ENCODE measurements at regions not wholly inside any gene's neighbourhood (a gene's known extent, or its start where the extent isn't known, plus 50 kb on each side); places are given as distances from the start of the nearest gene placed in this dataset.
A peak's percentile ranks its signal among the peaks of the same experiment; 100 is the strongest.

DNA sequence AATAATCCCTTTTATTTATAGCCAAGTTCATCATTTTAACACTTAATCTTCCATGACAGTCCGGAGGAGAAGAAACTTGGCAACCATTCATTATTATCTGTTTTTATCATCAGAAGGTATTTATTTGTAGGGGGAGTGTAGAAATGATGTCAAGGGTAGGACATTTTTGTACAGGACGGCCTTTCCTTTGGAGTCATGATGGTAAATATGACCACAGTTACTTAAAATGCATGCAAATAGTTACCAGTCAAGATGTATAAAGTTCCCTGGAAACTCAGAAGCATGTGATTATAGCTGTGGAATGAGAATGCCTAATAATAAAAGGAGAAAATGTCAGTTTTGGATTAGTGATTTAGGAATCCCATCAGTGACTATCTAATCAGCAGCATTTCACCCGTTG lies 183.1 kb upstream of the PRPS1L1 start:
- H3K27ac ChIP-seq (ENCODE audit: low read depth, low read length): peak overlapping the region; percentile 49
- H3K36me3 ChIP-seq (ENCODE audit: control insufficient read depth in 5 of 5, insufficient read depth in 5 of 5, low read length in 5 of 5): no peaks in the 10 kb centered on the region
- H3K4me3 ChIP-seq (ENCODE audit: low read depth in 1 of 5, low read length in 5 of 5): no peak overlapping the region
- H3K27me3 ChIP-seq (ENCODE audit: control insufficient read depth in 5 of 5, insufficient read depth in 4 of 5, low read length in 5 of 5): no peaks in the 10 kb centered on the region
- peaks cover 0 to 15% (median 3%) of the 10 kb centered on the region in 5 donors for H3K4me1 ChIP-seq (ENCODE audit: control insufficient read depth in 5 of 5, insufficient read depth in 5 of 5, low read length in 5 of 5)
- no peak overlapping the region for H3K9ac ChIP-seq (ENCODE audit: low read length in 5 of 5)
- no peaks in the 10 kb centered on the region for H3K9me3 ChIP-seq (ENCODE audit: control insufficient read depth in 5 of 5, low read length in 5 of 5)

DNA sequence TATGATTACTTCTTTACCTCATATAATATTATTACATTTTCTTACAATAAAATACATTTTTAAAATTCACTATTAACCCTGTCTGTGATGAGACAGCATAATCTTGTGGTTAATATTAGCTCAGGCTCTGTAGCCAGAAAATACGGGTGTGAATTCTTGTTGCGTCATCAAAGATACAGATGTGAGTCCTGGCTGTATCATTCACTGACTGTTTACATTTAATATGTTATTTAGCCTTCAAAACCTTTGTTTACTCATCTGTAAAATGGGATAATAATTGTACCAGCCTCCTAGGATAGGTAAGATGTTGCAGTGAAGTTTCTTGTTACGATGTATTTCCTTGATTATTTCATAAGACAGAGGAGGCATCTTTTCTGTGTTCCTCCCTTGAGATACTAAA lies 184.7 kb upstream of the PRPS1L1 start:
- H3K4me1 ChIP-seq (ENCODE audit: control insufficient read depth in 5 of 5, insufficient read depth in 5 of 5, low read length in 5 of 5): peaks cover 0 to 15% (median 3%) of the 10 kb centered on the region in 5 donors
- H3K4me3 ChIP-seq (ENCODE audit: low read depth in 1 of 5, low read length in 5 of 5): no peak overlapping the region
- no peaks in the 10 kb centered on the region for H3K36me3 ChIP-seq (ENCODE audit: control insufficient read depth in 5 of 5, insufficient read depth in 5 of 5, low read length in 5 of 5)
- H3K9ac ChIP-seq (ENCODE audit: low read length in 5 of 5): no peak overlapping the region
- H3K27ac ChIP-seq (ENCODE audit: low read depth, low read length): no peak overlapping the region
- H3K27me3 ChIP-seq (ENCODE audit: control insufficient read depth in 5 of 5, insufficient read depth in 4 of 5, low read length in 5 of 5): no peaks in the 10 kb centered on the region
- H3K9me3 ChIP-seq (ENCODE audit: control insufficient read depth in 5 of 5, low read length in 5 of 5): no peaks in the 10 kb centered on the region

DNA sequence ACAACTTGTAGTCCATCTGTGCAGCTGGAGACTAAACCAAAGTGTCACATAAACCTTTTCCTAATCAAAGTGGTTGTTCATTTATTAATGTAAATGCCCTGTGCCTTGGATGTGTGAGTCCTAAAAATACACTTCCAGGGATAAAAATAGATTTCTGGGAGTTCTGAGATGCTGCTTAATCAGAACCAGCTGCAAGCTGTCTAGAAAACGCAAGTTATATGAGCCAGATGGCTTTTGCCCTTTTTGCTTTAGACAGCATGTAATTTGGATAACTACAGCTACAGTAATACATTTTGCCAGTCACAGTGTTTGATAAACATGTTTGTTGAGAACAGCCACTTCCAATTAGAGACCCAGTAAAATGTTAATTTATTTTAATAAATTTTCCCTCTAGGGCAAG lies 185.1 kb upstream of the PRPS1L1 start:
- no peaks in the 10 kb centered on the region for H3K27me3 ChIP-seq (ENCODE audit: control insufficient read depth in 5 of 5, insufficient read depth in 4 of 5, low read length in 5 of 5)
- H3K27ac ChIP-seq (ENCODE audit: low read depth, low read length): no peak overlapping the region
- no peaks in the 10 kb centered on the region for H3K9me3 ChIP-seq (ENCODE audit: control insufficient read depth in 5 of 5, low read length in 5 of 5)
- peaks cover 0 to 15% (median 3%) of the 10 kb centered on the region in 5 donors for H3K4me1 ChIP-seq (ENCODE audit: control insufficient read depth in 5 of 5, insufficient read depth in 5 of 5, low read length in 5 of 5)
- H3K36me3 ChIP-seq (ENCODE audit: control insufficient read depth in 5 of 5, insufficient read depth in 5 of 5, low read length in 5 of 5): no peaks in the 10 kb centered on the region
- no peak overlapping the region for H3K4me3 ChIP-seq (ENCODE audit: low read depth in 1 of 5, low read length in 5 of 5)
- H3K9ac ChIP-seq (ENCODE audit: low read length in 5 of 5): no peak overlapping the region

DNA sequence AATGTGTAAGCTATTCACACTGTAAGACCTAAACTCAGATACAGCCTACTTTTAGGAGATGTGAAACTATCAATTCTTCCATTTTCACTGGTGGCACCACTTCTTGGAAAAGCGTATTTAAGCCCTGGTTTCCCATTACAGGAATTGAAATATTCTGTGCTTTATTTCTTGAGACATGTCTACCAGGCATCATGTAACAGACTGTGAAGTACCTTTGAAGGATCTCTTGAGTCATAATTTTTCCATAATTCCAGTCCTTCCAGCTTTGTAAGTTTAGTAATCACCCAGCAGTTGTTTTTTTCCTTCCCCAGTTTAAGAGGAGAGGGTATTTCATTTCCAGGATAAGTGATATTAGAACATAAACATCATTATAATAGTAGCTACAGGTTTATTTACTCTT lies 186.0 kb upstream of the PRPS1L1 start:
- H3K36me3 ChIP-seq (ENCODE audit: control insufficient read depth in 5 of 5, insufficient read depth in 5 of 5, low read length in 5 of 5): no peaks in the 10 kb centered on the region
- H3K27ac ChIP-seq (ENCODE audit: low read depth, low read length): no peak overlapping the region
- H3K27me3 ChIP-seq (ENCODE audit: control insufficient read depth in 5 of 5, insufficient read depth in 4 of 5, low read length in 5 of 5): no peaks in the 10 kb centered on the region
- H3K9me3 ChIP-seq (ENCODE audit: control insufficient read depth in 5 of 5, low read length in 5 of 5): no peaks in the 10 kb centered on the region
- peaks cover 0 to 15% (median 3%) of the 10 kb centered on the region in 5 donors for H3K4me1 ChIP-seq (ENCODE audit: control insufficient read depth in 5 of 5, insufficient read depth in 5 of 5, low read length in 5 of 5)
- H3K9ac ChIP-seq (ENCODE audit: low read length in 5 of 5): no peak overlapping the region
- H3K4me3 ChIP-seq (ENCODE audit: low read depth in 1 of 5, low read length in 5 of 5): no peak overlapping the region

DNA sequence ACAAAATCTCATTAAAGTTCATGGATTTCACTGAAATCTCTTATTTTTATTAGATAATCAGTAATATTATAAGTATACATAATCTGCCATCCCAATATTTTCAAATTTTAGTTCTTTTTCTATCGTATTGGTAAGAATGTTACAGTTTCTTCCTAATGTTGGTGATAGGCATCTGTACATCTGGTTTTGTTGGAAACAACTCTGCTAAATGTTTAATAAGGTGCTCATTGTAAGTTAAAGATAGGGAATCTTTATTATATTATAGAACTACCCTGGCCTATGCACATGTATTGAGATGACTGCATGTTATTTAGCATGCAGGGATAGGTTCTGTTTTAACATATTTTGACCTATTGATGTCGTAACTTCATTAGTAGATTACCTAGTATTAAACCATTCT lies 188.6 kb upstream of the PRPS1L1 start:
- Histone ChIP-seq H3K4me1 (ENCODE audit: control insufficient read depth in 5 of 5, insufficient read depth in 5 of 5, low read length in 5 of 5) (peaks cover 0 to 11% (median 0%) of the 10 kb centered on the region in 5 donors), H3K36me3 (ENCODE audit: control insufficient read depth in 5 of 5, insufficient read depth in 5 of 5, low read length in 5 of 5) (no peaks in the 10 kb centered on the region), H3K27me3 (ENCODE audit: control insufficient read depth in 5 of 5, insufficient read depth in 4 of 5, low read length in 5 of 5) (no peaks in the 10 kb centered on the region), H3K27ac (ENCODE audit: low read depth, low read length) (no peak overlapping the region), H3K4me3 (ENCODE audit: low read depth in 1 of 5, low read length in 5 of 5) (no peak overlapping the region), H3K9me3 (ENCODE audit: control insufficient read depth in 5 of 5, low read length in 5 of 5) (no peaks in the 10 kb centered on the region), H3K9ac (ENCODE audit: low read length in 5 of 5) (no peak overlapping the region)

DNA sequence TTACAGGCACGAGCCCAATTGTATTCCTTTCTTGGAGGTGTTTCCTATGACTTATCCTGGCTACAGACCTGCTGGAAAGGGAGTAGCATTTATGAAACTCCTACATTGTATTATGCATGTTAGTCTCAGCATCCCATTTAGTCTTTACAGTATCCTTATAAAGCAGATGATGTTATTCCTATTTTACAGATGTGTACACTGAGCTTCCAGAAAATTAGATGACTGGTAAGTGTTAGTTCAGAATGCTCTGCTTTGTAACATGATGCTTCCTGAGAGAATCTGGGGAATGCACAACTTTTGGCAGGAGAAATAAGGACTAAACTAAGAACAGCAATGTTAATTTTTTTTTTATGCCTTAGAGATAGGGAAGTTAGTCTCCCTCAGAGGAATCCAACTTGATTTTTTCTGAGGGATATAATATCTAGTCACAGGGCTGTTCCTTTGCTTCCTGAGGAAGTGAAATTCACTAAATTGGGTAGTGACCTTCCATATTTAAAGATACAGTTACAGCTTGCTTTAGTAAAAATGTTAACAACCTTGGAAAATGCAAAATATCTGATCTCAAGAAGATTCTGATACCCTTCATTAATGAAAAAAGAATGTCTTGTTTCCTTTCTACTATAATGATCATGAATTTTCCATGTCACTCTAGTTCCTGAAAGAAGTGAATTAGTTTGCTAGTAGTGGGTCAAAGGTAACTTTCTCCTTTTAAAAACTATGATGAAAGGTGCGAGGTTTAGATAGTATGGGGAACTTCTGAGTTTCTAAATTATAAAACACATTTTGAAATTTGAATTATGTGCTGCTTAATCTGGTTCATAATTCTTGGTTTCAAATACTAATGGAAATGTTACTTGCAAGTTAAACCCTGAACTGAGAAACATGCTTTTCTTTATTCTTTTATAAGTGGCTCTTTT lies 194.0 kb upstream of the PRPS1L1 start:
- H3K4me3 ChIP-seq (ENCODE audit: low read depth in 1 of 5, low read length in 5 of 5): no peak overlapping the region
- H3K27me3 ChIP-seq (ENCODE audit: control insufficient read depth in 5 of 5, insufficient read depth in 4 of 5, low read length in 5 of 5): no peaks in the 10 kb centered on the region
- peak overlapping the region in 1 of 5 donors; percentile 11 for H3K9ac ChIP-seq (ENCODE audit: low read length in 5 of 5)
- no peaks in the 10 kb centered on the region for H3K36me3 ChIP-seq (ENCODE audit: control insufficient read depth in 5 of 5, insufficient read depth in 5 of 5, low read length in 5 of 5)
- H3K27ac ChIP-seq (ENCODE audit: low read depth, low read length): no peak overlapping the region
- peaks cover 0 to 18% (median 10%) of the 10 kb centered on the region in 5 donors for H3K4me1 ChIP-seq (ENCODE audit: control insufficient read depth in 5 of 5, insufficient read depth in 5 of 5, low read length in 5 of 5)
- H3K9me3 ChIP-seq (ENCODE audit: control insufficient read depth in 5 of 5, low read length in 5 of 5): no peaks in the 10 kb centered on the region

DNA sequence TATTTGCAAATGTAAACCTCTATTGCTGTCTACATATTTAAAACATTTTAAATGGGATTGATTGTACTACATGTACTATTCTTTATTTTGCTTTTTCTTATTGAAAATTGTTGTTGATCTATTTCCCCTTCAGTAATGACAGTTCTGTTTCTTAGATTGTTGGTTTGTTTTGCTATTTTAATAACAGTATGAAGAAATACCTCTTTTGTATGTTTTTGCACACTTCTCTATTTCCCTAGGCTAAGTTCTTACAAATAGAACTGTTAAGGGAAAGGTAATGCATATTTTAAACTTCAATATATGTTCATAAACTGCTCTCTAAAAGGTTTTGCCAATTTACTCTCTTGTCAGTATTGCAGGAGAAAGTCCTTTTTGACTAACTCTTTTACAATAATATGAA lies 195.0 kb upstream of the PRPS1L1 start:
- Histone ChIP-seq H3K27me3 (ENCODE audit: control insufficient read depth in 5 of 5, insufficient read depth in 4 of 5, low read length in 5 of 5) (no peaks in the 10 kb centered on the region), H3K9me3 (ENCODE audit: control insufficient read depth in 5 of 5, low read length in 5 of 5) (no peaks in the 10 kb centered on the region), H3K4me1 (ENCODE audit: control insufficient read depth in 5 of 5, insufficient read depth in 5 of 5, low read length in 5 of 5) (peaks cover 0 to 18% (median 10%) of the 10 kb centered on the region in 5 donors), H3K36me3 (ENCODE audit: control insufficient read depth in 5 of 5, insufficient read depth in 5 of 5, low read length in 5 of 5) (no peaks in the 10 kb centered on the region), H3K9ac (ENCODE audit: low read length in 5 of 5) (no peak overlapping the region), H3K27ac (ENCODE audit: low read depth, low read length) (no peak overlapping the region), H3K4me3 (ENCODE audit: low read depth in 1 of 5, low read length in 5 of 5) (no peak overlapping the region)

DNA sequence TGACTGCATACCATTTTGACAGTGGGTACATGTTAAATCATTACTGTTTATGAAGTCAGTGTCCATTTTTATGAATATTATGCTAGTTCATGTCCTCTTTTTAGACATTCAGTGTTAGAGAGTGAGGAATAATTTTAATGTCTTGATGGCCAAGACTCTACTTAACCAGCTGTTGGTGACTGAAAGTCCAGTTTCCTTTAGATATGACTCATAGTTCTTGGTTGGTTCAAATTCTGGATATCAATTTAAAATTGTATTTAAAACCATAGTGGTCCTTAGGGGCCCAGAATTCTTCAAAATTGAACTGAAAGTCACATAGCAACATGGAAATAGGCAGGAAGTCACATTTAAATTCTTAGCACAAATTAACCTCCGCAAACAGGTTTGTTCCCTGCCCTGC lies 196.5 kb upstream of the PRPS1L1 start:
- Histone ChIP-seq H3K27me3 (ENCODE audit: control insufficient read depth in 5 of 5, insufficient read depth in 4 of 5, low read length in 5 of 5) (no peaks in the 10 kb centered on the region), H3K4me1 (ENCODE audit: control insufficient read depth in 5 of 5, insufficient read depth in 5 of 5, low read length in 5 of 5) (peaks cover 0 to 18% (median 10%) of the 10 kb centered on the region in 5 donors), H3K4me3 (ENCODE audit: low read depth in 1 of 5, low read length in 5 of 5) (no peak overlapping the region), H3K9me3 (ENCODE audit: control insufficient read depth in 5 of 5, low read length in 5 of 5) (no peaks in the 10 kb centered on the region), H3K36me3 (ENCODE audit: control insufficient read depth in 5 of 5, insufficient read depth in 5 of 5, low read length in 5 of 5) (no peaks in the 10 kb centered on the region), H3K9ac (ENCODE audit: low read length in 5 of 5) (no peak overlapping the region), H3K27ac (ENCODE audit: low read depth, low read length) (no peak overlapping the region)

DNA sequence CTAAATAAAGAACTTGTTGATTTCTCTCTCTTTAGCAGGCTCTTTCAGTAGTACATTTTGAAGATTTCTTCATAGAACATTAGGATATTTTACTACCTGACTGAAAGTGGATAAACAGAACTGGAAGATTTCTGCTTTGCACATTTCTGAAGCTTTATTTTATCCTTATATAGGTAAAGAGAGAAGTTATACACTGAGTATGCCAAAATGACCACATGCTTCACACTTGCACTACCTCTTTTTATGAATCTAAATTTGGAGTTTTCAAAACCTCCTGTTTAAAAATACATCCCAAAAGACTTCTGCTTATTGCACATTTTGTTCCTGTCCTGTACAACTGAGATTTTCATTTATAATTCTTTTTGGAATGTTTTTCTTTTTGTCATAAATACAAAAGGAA lies 197.4 kb upstream of the PRPS1L1 start:
- peaks cover 0 to 18% (median 10%) of the 10 kb centered on the region in 5 donors for H3K4me1 ChIP-seq (ENCODE audit: control insufficient read depth in 5 of 5, insufficient read depth in 5 of 5, low read length in 5 of 5)
- no peak overlapping the region for H3K4me3 ChIP-seq (ENCODE audit: low read depth in 1 of 5, low read length in 5 of 5)
- H3K9me3 ChIP-seq (ENCODE audit: control insufficient read depth in 5 of 5, low read length in 5 of 5): no peaks in the 10 kb centered on the region
- H3K27ac ChIP-seq (ENCODE audit: low read depth, low read length): no peak overlapping the region
- H3K27me3 ChIP-seq (ENCODE audit: control insufficient read depth in 5 of 5, insufficient read depth in 4 of 5, low read length in 5 of 5): no peaks in the 10 kb centered on the region
- no peak overlapping the region for H3K9ac ChIP-seq (ENCODE audit: low read length in 5 of 5)
- H3K36me3 ChIP-seq (ENCODE audit: control insufficient read depth in 5 of 5, insufficient read depth in 5 of 5, low read length in 5 of 5): no peaks in the 10 kb centered on the region

DNA sequence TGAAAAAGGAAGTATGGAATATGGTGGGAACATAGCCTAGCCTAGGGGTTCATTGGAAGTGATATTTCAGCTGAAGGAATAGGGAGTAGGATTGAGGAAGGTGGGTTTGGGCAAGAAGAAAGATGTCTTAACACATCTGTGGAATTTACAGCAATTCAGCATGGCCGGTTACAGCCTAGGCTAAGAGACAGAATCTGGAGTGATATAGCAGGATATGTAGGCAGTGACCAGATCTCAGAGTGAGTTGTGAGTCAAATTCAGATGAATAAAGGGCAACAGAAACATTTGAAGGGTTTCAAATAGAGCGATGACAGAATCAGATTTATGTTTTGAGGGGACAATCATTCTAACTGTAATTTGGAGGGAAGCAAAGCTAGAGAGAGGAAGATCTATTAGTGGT lies 199.0 kb upstream of the PRPS1L1 start:
- H3K4me3 ChIP-seq (ENCODE audit: low read depth in 1 of 5, low read length in 5 of 5): no peak overlapping the region
- no peaks in the 10 kb centered on the region for H3K27me3 ChIP-seq (ENCODE audit: control insufficient read depth in 5 of 5, insufficient read depth in 4 of 5, low read length in 5 of 5)
- no peaks in the 10 kb centered on the region for H3K9me3 ChIP-seq (ENCODE audit: control insufficient read depth in 5 of 5, low read length in 5 of 5)
- H3K4me1 ChIP-seq (ENCODE audit: control insufficient read depth in 5 of 5, insufficient read depth in 5 of 5, low read length in 5 of 5): peaks cover 0 to 13% (median 8%) of the 10 kb centered on the region in 5 donors
- H3K36me3 ChIP-seq (ENCODE audit: control insufficient read depth in 5 of 5, insufficient read depth in 5 of 5, low read length in 5 of 5): no peaks in the 10 kb centered on the region
- H3K27ac ChIP-seq (ENCODE audit: low read depth, low read length): no peak overlapping the region
- H3K9ac ChIP-seq (ENCODE audit: low read length in 5 of 5): no peak overlapping the region

Measured in subcutaneous abdominal adipose tissue (tissue), 5 donors.